Neural cell (in vitro differentiated cells): ENCODE measurements at regions not wholly inside any gene's neighbourhood (a gene's known extent, or its start where the extent isn't known, plus 50 kb on each side); places are given as distances from the start of the nearest gene placed in this dataset.

Experiments
- CTCF ChIP-seq: fragments of 450-650 bp; IDR thresholded peaks from 2 replicates; pipeline ENCODE4 v1.5.1; 2014; ENCODE audit warnings: antibody characterized with exemption, mild to moderate bottlenecking, moderate library complexity; ENCODE audit not compliant: poor library complexity, severe bottlenecking
- EZH2 ChIP-seq: fragments of 200-600, 300-800 bp; shearing (Covaris generic), sonication (generic); IDR thresholded peaks from 2 replicates; pipeline ENCODE4 v1.6.1; 2014; ENCODE audit warnings: antibody characterized with exemption, low read length, borderline replicate concordance, mild to moderate bottlenecking; ENCODE audit not compliant: insufficient read depth, poor library complexity, severe bottlenecking
- POLR2AphosphoS5 ChIP-seq: IDR thresholded peaks from 2 replicates; pipeline ENCODE4 v1.6.1; 2012
- SMC3 ChIP-seq: fragments of 450-650 bp; conservative IDR thresholded peaks from 2 replicates; pipeline ENCODE4 v1.6.1; 2014; ENCODE audit warnings: antibody characterized with exemption, mild to moderate bottlenecking, moderate library complexity; ENCODE audit not compliant: poor library complexity
- TAF1 ChIP-seq: IDR thresholded peaks from 2 replicates; pipeline ENCODE4 v1.6.1; 2012; ENCODE audit warnings: low read depth

- no peak for TF ChIP-seq POLR2AphosphoS5
- no peak for TF ChIP-seq EZH2
- no peak for TF ChIP-seq CTCF
- TF ChIP-seq TAF1: no peak
- no peak for TF ChIP-seq SMC3
Observed at GRCh38 chr7:24440892-24441291, 132.4 kb upstream of the PALS2 start.
